Neutrophil (primary cell): ENCODE measurements at regions not wholly inside any gene's neighbourhood (a gene's known extent, or its start where the extent isn't known, plus 50 kb on each side); places are given as distances from the start of the nearest gene placed in this dataset.
"Not testable (repeated sequence)": the region's sequence is repeated elsewhere in the genome, so short reads cannot be mapped to it uniquely, and the experiment has no call there.

Source experiments
- H3K27ac ChIP-seq: fragments of 200-600 bp; sonication (generic); 2 replicates; pipeline ENCODE4 v1.5.1; 2016; ENCODE audit warnings: mild to moderate bottlenecking, moderate library complexity
- H3K27me3 ChIP-seq: fragments of 200-600 bp; sonication (generic); 2 replicates; pipeline ENCODE4 v1.6.0; 2016; ENCODE audit warnings: mild to moderate bottlenecking
- H3K36me3 ChIP-seq: fragments of 200-600 bp; sonication (generic); 2 replicates; pipeline ENCODE4 v1.5.1; 2017
- H3K4me1 ChIP-seq, 2 experiments: fragments of 200-600 bp in 1 of 2; sonication (generic) in 1 of 2; 1 replicate in 1 of 2; 2 replicates in 1 of 2; pipeline versions ENCODE4 v1.5.1 to v1.6.1; 2013 to 2016; ENCODE audit warnings: low read depth in 1 of 2, low read length in 1 of 2, mild to moderate bottlenecking in 1 of 2, moderate library complexity in 1 of 2; ENCODE audit not compliant: control insufficient read depth in 1 of 2, insufficient read depth in 1 of 2
- H3K4me3 ChIP-seq, 2 experiments: fragments of 200-600 bp in 1 of 2; sonication (generic) in 1 of 2; 1 replicate in 1 of 2; 2 replicates in 1 of 2; pipeline ENCODE4 v1.5.1; 2013 to 2016; ENCODE audit warnings: low read depth in 1 of 2, low read length in 1 of 2, mild to moderate bottlenecking in 1 of 2, moderate library complexity in 1 of 2
- H3K9me3 ChIP-seq: fragments of 200-600 bp; sonication (generic); 2 replicates; pipeline ENCODE4 v1.5.1; 2016
- CTCF ChIP-seq: fragments of 200-600 bp; sonication (generic); IDR thresholded peaks from 2 replicates; pipeline ENCODE4 v1.5.1; 2016; ENCODE audit warnings: antibody characterized with exemption

GRCh38 chr15:79572691-79573404 lies 140.7 kb downstream of the MINAR1 start:
- H3K9me3 ChIP-seq = no peaks in the 10 kb centered on the region

GRCh38 chr15:79574431-79575273 lies 142.5 kb downstream of the MINAR1 start:
- not testable (repeated sequence) for H3K4me3 ChIP-seq, H3K36me3 ChIP-seq, H3K9me3 ChIP-seq, H3K27ac ChIP-seq
- Histone ChIP-seq H3K27me3 (peaks cover 40% of the 10 kb centered on the region), H3K4me1 (peaks cover 10 to 11% of the 10 kb centered on the region in 2 experiments)

More at GRCh38 chr15:79572691-79573404, 140.7 kb downstream of the MINAR1 start:
- H3K36me3 ChIP-seq = no peaks in the 10 kb centered on the region
- H3K4me1 ChIP-seq = peaks cover 10 to 17% of the 10 kb centered on the region in 2 experiments
- TF ChIP-seq CTCF = no peak
- H3K27ac ChIP-seq = no peak overlapping the region
- H3K4me3 ChIP-seq = no peak overlapping the region
- H3K27me3 ChIP-seq = peaks cover 22% of the 10 kb centered on the region

DNA sequence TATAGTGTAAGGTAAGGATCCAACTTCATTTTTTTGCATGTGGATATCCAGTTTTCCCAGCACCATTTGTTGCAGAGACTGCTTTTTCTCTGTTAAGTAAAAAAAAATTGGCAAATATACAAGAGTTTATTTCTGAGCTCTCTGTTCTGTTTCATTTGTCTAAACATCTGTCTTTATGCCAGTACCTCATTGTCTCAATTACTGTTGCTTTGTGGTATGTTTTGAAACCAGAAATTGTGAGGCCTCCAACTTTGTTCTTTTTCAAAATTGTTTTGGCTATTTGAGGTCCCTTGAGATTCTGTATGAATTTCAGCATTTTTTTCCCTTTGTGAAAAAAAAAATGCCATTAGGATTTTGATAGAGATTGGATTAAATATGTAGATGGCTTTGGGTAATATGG lies 150.5 kb downstream of the MINAR1 start:
- no peak overlapping the region for H3K4me3 ChIP-seq
- no peaks in the 10 kb centered on the region for H3K36me3 ChIP-seq
- no peaks in the 10 kb centered on the region for H3K9me3 ChIP-seq
- peaks cover 15 to 33% of the 10 kb centered on the region in 2 experiments for H3K4me1 ChIP-seq
- no peak overlapping the region for H3K27ac ChIP-seq
- TF ChIP-seq CTCF = no peak
- peaks cover 41% of the 10 kb centered on the region for H3K27me3 ChIP-seq

GRCh38 chr15:79592126-79592525 lies 160.0 kb downstream of the MINAR1 start:
- no peaks in the 10 kb centered on the region for H3K9me3 ChIP-seq
- no peaks in the 10 kb centered on the region for H3K36me3 ChIP-seq
- H3K27me3 ChIP-seq = peaks cover 14% of the 10 kb centered on the region
- no peak overlapping the region for H3K27ac ChIP-seq
- peaks cover 31 to 35% of the 10 kb centered on the region in 2 experiments for H3K4me1 ChIP-seq
- TF ChIP-seq CTCF = no peak
- no peak overlapping the region for H3K4me3 ChIP-seq

- peaks cover 31 to 35% of the 10 kb centered on the region in 2 experiments for H3K4me1 ChIP-seq
- H3K36me3 ChIP-seq = no peaks in the 10 kb centered on the region
- peaks cover 21% of the 10 kb centered on the region for H3K27me3 ChIP-seq
- H3K9me3 ChIP-seq = no peaks in the 10 kb centered on the region
- TF ChIP-seq CTCF = no peak
- no peak overlapping the region for H3K27ac ChIP-seq
- no peak overlapping the region for H3K4me3 ChIP-seq
These were observed 161.2 kb downstream of the MINAR1 start for GRCh38 chr15:79593119-79593869.
